GM12892 (cell line): ENCODE measurements at regions not wholly inside any gene's neighbourhood (a gene's known extent, or its start where the extent isn't known, plus 50 kb on each side); places are given as distances from the start of the nearest gene placed in this dataset.

Experiments
- DNase-seq: peaks from one replicate; pipeline ENCODE4 v3.0.0; 2011; ENCODE audit not compliant: insufficient read length
- FAIRE-seq: peaks from 2 replicates; lab custom pipeline; 2011; peaks lifted over from hg19 to GRCh38; lab: Jason Lieb, UNC
- POLR2A ChIP-seq: IDR thresholded peaks from 2 replicates; pipeline ENCODE4 v1.6.1; 2011; ENCODE audit warnings: low read depth, low read length, control low read depth
- POLR2AphosphoS5 ChIP-seq: IDR thresholded peaks from 2 replicates; pipeline ENCODE4 v1.6.1; 2011; ENCODE audit warnings: low read depth, low read length, control low read depth
- TAF1 ChIP-seq: IDR thresholded peaks from 2 replicates; pipeline ENCODE4 v1.6.1; 2011; ENCODE audit warnings: low read depth, mild to moderate bottlenecking, control low read depth, low read length, borderline replicate concordance

DNA sequence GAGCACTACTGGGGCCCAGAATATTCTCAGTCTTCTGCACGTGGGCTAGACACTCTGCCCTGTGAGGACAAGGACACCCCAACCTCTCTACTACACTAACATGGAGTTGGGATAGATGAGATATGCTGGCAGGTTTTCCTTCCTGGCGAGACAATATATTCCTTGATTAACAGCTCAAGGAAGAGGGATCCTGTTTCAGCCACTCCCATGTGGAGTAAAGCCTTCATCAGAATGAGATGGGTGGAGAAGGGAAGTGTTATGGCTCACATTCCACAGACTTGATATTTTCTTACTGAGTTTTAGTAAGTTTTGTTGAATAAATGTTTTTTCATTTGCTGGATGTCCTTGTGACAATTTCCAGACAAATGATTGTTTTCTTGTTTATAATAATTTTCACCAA, 1187.6 kb downstream of the CDH12 start:
- TF ChIP-seq TAF1 (no peak), POLR2A (no peak), POLR2AphosphoS5 (no peak)
- FAIRE-seq: no peak
- no peak for DNase-seq

DNA sequence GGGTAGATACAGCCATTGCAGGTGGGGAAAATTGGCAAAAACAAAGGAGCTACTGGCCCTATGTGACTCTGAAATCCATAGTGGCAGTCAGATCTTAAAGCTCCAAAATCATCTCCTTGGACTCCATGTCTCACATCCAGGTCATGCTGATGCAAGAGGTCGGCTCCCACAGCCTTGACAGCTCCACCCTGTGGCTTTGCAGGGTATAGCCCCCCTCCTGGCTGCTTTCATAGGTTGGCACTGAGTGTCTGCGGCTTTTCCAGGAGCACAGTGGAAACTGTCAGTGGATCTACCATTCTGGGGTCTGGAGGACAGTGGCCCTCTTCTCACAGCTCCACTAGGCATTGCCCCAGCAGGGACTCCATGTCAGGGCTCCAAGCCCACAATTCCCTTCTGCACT, 1190.1 kb downstream of the CDH12 start:
- TF ChIP-seq POLR2AphosphoS5 (no peak), POLR2A (no peak), TAF1 (no peak)
- FAIRE-seq: no peak
- DNase-seq: no peak

DNA sequence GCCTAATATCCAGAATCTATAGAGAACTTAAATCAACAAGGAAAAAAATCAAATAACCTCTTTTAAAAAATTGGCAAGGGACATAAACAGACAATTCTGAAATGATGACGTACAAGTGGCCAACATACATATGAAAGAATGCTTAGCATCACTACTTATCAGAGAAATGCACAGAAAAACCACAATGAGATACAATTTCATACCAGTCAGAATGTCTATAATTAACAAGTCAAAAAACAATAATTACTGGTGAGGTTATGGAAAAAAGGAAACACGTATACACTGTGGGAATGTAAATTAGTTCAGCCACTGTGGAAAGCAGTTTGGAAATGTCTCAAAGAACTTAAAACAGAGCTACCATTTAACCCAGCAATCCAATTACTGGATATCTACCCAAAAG, 1192.0 kb downstream of the CDH12 start:
- TF ChIP-seq TAF1 (no peak), POLR2A (no peak), POLR2AphosphoS5 (no peak)
- DNase-seq (no peak), FAIRE-seq (no peak)

DNA sequence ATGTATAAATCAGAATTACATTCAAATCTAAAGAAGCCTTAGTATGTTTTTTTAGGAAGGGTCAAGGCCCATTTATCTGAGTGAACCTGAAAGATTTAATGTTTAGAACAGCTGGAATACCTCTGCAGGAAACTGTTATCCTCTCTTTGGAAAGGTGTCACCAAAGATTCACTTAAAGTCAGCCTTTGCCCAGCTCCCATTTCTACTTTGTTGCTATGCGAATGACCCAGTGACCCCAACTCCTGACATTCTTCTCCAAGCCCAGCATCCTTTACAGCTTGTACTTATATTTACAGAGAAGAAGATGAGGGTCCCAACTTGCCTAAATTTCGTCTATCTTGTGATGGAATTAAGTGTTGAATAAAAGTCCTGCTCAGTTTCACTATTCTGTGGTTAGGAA, 1198.6 kb downstream of the CDH12 start:
- DNase-seq: no peak
- no peak for FAIRE-seq
- TF ChIP-seq POLR2AphosphoS5 (no peak), TAF1 (no peak)

DNA sequence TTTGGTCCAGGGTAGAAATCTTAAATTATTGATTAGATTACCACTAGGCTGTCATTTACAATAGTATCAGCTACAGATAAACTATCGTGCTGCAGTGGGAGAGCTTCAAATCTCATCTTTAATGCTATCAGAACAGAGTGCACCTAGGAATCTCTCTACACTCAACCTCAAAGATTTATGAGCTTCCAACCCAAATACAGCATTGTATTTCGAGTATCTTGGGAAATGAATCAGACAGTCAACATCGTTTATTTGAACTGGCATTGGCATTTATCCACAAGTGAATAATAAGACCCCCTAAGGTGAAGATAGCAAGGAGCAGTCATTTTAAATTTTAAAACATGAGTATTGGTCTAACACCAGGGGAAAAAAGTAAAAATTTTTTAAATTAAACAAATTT, 1203.2 kb downstream of the CDH12 start:
- FAIRE-seq: no peak
- TF ChIP-seq POLR2AphosphoS5: no peak
- no peak for DNase-seq

DNA sequence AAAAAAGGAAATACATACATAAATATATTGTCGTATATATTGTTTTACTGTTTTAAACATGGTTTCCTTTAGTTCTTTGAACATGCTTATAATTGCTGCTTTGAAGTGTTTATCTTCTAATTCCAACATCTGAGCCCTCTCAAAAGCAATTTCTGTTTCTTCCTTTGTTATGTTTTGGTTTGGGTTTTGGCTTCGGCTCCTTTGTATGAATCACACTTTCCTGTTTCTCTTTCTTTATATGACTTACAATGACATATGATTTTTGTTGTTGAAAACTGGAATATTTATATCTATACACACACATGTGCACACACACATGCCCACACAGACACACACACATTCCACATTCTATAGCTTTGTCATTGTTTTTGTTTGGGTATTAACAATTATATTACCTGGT, 1206.7 kb downstream of the CDH12 start:
- TF ChIP-seq POLR2A (no peak), POLR2AphosphoS5 (no peak), TAF1 (no peak)
- FAIRE-seq (no peak), DNase-seq (no peak)

DNA sequence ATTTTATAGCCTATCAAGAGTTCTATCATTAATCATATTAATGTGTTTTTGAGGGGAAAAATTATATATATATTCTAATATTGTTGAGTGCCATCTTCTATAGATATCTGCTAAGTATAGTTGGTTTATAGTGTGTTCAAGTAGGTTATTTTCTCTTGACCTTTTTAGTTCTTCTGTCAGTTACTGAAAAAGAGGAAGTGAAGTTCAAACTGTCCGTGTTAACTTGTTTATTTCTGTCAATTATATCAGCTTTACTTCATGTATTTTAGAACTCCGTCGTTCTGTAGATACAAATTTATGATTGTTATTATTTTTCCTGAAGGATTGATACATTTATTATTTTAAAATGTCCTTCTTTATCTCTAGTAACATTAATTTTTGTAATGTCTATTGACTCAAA, 1209.1 kb downstream of the CDH12 start:
- no peak for TF ChIP-seq TAF1
- TF ChIP-seq POLR2AphosphoS5: no peak
- no peak for TF ChIP-seq POLR2A
- DNase-seq (no peak), FAIRE-seq (no peak)

DNA sequence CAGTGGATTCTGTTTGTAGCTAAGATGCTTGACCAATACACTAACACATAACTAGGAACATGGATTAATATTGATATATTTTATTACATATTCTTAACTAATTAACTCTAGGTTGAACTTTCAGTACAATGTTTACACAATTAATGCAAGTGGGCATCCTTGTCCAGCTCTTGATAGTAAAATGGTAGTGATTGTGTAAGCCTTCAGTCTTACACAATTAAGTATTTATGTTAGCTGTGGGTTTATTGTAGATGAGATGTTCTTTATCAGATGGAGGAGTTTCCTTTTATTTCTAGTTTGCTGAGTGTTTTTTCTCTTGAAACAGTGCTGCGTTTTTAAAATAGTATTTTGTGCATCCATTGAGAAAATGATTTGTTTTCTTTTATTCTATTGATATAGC, 1210.8 kb downstream of the CDH12 start:
- FAIRE-seq (no peak), DNase-seq (no peak)
- TF ChIP-seq TAF1: no peak
- no peak for TF ChIP-seq POLR2A
- no peak for TF ChIP-seq POLR2AphosphoS5

DNA sequence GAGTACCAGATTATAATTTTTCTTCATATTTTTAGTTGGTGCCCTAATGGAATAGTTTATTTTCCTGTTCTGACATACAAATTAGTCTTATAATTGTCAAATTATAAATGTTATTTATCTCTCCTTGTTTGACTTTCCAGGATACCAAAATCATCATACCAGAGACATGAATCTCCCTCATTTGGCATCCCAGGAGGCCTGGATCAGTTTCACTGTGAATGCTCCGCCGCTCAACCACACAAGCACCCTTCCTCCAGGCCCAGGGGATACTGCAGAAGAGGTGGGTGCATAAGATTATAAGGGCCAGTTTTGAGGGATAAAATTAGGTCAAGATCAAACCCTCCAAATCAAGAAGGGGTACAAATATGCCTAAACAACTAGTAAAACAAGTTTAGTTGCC, 1229.3 kb downstream of the CDH12 start:
- no peak for FAIRE-seq
- TF ChIP-seq POLR2AphosphoS5: no peak
- TF ChIP-seq TAF1: no peak
- no peak for TF ChIP-seq POLR2A
- no peak for DNase-seq

DNA sequence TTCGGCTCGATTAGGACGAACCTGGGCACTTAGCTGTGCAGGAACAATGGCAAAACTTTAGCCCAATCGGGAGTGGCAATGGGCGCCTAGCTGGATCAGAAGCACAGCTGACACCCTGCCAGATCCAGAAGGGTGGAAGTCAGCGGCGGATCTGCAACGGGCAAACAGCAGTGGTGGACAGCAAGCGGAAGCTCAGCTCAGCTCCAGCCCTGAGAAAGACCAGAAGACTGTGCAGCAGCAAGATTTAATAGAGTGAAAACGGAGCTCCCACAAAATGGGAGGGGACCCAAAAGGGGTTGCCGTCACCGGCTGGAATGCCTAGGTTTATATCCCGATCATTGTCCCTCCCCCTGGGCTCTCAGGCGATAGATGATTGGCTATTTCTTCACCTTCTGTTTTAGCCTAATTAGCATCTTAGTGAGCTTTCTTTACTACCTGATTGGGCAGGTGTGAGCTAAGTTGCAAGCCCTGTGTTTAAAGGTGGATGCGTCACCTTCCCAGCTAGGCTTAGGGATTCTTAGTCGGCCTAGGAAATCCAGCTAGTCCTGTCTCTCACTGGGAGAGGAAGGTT, 1237.9 kb downstream of the CDH12 start:
- no peak for FAIRE-seq
- TF ChIP-seq POLR2A: no peak
- TF ChIP-seq POLR2AphosphoS5: no peak
- no peak for TF ChIP-seq TAF1

DNA sequence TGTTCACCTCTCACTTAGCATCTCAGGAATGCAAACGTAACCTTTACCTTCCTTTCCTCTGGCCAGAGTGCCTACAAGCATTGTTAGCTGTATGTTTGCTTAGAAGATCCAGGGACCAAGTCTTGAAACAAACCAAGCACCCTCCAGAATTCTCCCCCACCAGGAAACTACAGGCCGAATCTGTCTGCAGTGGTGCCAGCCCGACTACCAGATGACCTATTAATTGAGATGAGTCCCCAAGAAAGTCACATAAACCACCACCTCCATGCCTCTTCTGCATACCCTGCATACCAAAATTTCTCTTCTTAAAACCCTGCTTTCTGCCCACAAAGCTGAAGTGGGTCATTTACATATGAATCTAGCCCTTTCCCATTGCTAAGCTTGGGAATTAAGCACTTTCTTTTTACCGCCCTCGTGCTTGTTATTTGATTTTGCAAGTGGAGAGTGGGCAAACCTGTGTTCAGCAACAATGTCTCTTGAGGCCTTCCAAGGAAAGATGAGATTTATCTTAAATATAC, 1239.1 kb downstream of the CDH12 start:
- FAIRE-seq (no peak), DNase-seq (no peak)
- TF ChIP-seq TAF1 (no peak), POLR2AphosphoS5 (no peak), POLR2A (no peak)

More for the DNA sequence above, 1237.9 kb downstream of the CDH12 start:
- no peak for DNase-seq

DNA sequence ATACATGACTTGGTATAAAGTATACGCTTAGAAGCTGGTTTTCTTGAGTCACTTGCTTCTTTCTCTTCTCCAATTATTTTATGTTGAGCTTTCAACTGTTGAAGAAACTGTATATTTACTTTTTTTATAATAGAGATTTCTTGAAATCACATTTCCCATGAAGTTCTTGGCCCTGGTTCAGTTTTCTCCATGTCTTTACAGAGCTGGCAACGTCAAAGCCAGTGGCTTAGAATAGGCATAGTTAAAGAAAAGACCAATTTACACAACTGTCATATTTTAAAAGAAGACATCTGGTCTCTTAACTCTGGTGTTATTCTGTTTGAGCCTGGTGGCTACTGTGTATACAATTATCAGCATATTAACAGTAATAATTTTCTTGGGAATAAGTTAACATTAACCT, 1249.3 kb downstream of the CDH12 start:
- no peak for TF ChIP-seq TAF1
- TF ChIP-seq POLR2A: no peak
- TF ChIP-seq POLR2AphosphoS5: no peak
- DNase-seq (no peak), FAIRE-seq (no peak)
